Common myeloid progenitor, CD34-positive (primary cell): ENCODE measurements at regions not wholly inside any gene's neighbourhood (a gene's known extent, or its start where the extent isn't known, plus 50 kb on each side); places are given as distances from the start of the nearest gene placed in this dataset.
"Not testable (repeated sequence)": the region's sequence is repeated elsewhere in the genome, so short reads cannot be mapped to it uniquely, and the experiment has no call there.

Source experiments
- CTCF ChIA-PET: fragments of 350-600 bp; sonication (Branson Sonifier 250); formaldehyde crosslinking; loops from one replicate; lab custom pipeline; 2021; ENCODE audit warnings: antibody characterized with exemption; lab: Charles Lee
- POLR2A ChIA-PET: fragments of 350-600 bp; sonication (Branson Sonifier 250); formaldehyde crosslinking; loops from one replicate; lab custom pipeline; 2021; ENCODE audit warnings: antibody characterized with exemption; lab: Charles Lee
- DNase-seq, 3 donors: peaks; one replicate each; pipeline versions ENCODE4 v3.0.0 to v3.0.0-alpha.2; 2013
- H3K27ac ChIP-seq, 2 experiments: 1 replicate in 1 of 2; 2 replicates in 1 of 2; pipeline ENCODE4 v1.7.0; 2013; ENCODE audit warnings: inconsistent platforms in 2 of 2, low read length in 2 of 2, mild to moderate bottlenecking in 2 of 2, low read depth in 1 of 2, moderate library complexity in 1 of 2; ENCODE audit not compliant: severe bottlenecking in 2 of 2, insufficient read depth in 1 of 2, poor library complexity in 1 of 2
- H3K27me3 ChIP-seq, 5 experiments: replicated peaks in 2 of 5; 1 replicate in 3 of 5; 2 replicates in 2 of 5; pipeline versions ENCODE4 v1.6.1 to v1.7.0; 2013; ENCODE audit warnings: low read length in 4 of 5, mild to moderate bottlenecking in 2 of 5, moderate library complexity in 2 of 5, inconsistent platforms in 1 of 5; ENCODE audit not compliant: insufficient read depth in 5 of 5, control insufficient read depth in 4 of 5
- H3K36me3 ChIP-seq, 4 experiments: 1 replicate in 2 of 4; 2 replicates in 2 of 4; pipeline versions ENCODE4 v1.6.1 to v1.7.0; 2013; ENCODE audit warnings: low read length in 3 of 4, control low read depth in 1 of 4, mild to moderate bottlenecking in 1 of 4; ENCODE audit not compliant: control insufficient read depth in 4 of 4, insufficient read depth in 4 of 4
- H3K4me1 ChIP-seq, 4 experiments: 1 replicate in 3 of 4; 2 replicates in 1 of 4; pipeline versions ENCODE4 v1.6.1 to v1.7.1; 2013; ENCODE audit warnings: low read length in 3 of 4, mild to moderate bottlenecking in 3 of 4, control low read depth in 1 of 4, inconsistent platforms in 1 of 4, moderate library complexity in 1 of 4; ENCODE audit not compliant: control insufficient read depth in 4 of 4, insufficient read depth in 4 of 4; ENCODE audit errors: control extremely low read depth in 1 of 4
- H3K4me3 ChIP-seq, 7 experiments: 1 replicate in 4 of 7; 2 replicates in 3 of 7; pipeline versions ENCODE4 v1.5.1 to v1.7.0; 2013; ENCODE audit warnings: mild to moderate bottlenecking in 7 of 7, low read length in 6 of 7, moderate library complexity in 6 of 7, inconsistent platforms in 2 of 7, low read depth in 2 of 7, control low read depth in 1 of 7; ENCODE audit not compliant: insufficient read depth in 4 of 7, control insufficient read depth in 1 of 7; ENCODE audit errors: extremely low read depth in 1 of 7
- H3K9me3 ChIP-seq, 5 experiments: 1 replicate in 4 of 5; 2 replicates in 1 of 5; pipeline versions ENCODE4 v1.6.1 to v1.7.1; 2013; ENCODE audit warnings: low read length in 4 of 5, mild to moderate bottlenecking in 2 of 5, inconsistent platforms in 1 of 5, low read depth in 1 of 5, moderate library complexity in 1 of 5; ENCODE audit not compliant: control insufficient read depth in 4 of 5, insufficient read depth in 2 of 5; ENCODE audit errors: control extremely low read depth in 1 of 5
- WGBS: methylation state at CpG from one replicate; pipeline ENCODE4 v1.1.5; 2013; ENCODE audit not compliant: insufficient coverage; 5-methylcytosine and 5-hydroxymethylcytosine counted together

DNA sequence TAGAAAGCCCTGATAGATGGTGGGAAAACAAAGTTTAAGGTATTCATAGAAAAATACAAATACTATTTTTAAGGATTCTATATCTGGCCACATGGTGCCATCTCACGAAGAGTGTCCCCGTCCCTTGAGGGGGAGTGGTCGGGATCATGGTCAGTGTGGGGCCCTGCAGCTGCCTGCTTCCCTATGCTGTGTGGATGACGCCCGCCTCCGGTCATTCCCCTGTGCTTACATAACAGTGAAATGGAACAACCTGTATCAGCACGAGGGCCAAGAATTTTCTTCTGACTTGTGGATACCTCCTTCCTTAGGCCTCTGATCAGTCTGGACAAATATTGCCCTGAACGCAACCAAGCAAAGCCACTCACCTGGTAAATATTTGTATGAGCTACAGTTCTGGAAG lies 2724.1 kb upstream of the TPTE start:
- DNase-seq, POLR2A ChIA-PET, H3K4me1 ChIP-seq, CTCF ChIA-PET, H3K27ac ChIP-seq, H3K4me3 ChIP-seq, H3K27me3 ChIP-seq, H3K36me3 ChIP-seq, H3K9me3 ChIP-seq: not testable (repeated sequence)
- WGBS: no CpG with 5 or more reads among the region's 8 CpGs

DNA sequence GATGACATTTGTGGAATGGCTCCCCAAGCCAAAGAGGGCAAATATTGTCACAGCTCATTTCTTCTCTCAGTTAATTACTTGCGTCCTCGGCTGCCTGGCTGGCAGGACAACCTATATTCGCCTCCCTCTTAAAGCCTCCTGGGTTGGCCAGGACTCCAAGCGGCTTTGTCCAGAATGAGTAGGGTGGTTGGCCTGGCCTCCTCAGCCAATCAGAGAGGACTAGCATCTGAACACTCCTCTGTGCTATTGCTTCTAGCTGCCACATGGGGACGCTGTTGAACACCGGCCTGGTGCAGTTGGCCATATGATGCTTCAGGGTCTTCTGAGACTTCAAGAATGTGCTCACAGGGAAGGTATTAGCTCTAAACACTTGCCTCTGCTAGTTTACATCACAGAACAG lies 2722.9 kb upstream of the TPTE start:
- H3K4me3 ChIP-seq, DNase-seq, CTCF ChIA-PET, H3K27me3 ChIP-seq, H3K9me3 ChIP-seq, H3K27ac ChIP-seq, POLR2A ChIA-PET, H3K4me1 ChIP-seq, H3K36me3 ChIP-seq: not testable (repeated sequence)
- WGBS: no CpG with 5 or more reads among the region's 6 CpGs

- H3K9me3 ChIP-seq, H3K4me3 ChIP-seq, CTCF ChIA-PET, DNase-seq, H3K4me1 ChIP-seq, H3K27ac ChIP-seq, H3K36me3 ChIP-seq, H3K27me3 ChIP-seq, POLR2A ChIA-PET: not testable (repeated sequence)
- no CpG with 5 or more reads among the region's 5 CpGs for WGBS
Measured at GRCh38 chr21:7799697-7800096, 2721.7 kb upstream of the TPTE start.

- DNase-seq, CTCF ChIA-PET: not testable (repeated sequence)
- WGBS: no CpG with 5 or more reads among the region's 4 CpGs
Measured at GRCh38 chr21:7813475-7813874, 2707.9 kb upstream of the TPTE start.

GRCh38 chr21:7817013-7817412 lies 2704.4 kb upstream of the TPTE start:
- DNase-seq, H3K36me3 ChIP-seq, H3K9me3 ChIP-seq, CTCF ChIA-PET, H3K27me3 ChIP-seq, POLR2A ChIA-PET, H3K4me1 ChIP-seq, H3K4me3 ChIP-seq, H3K27ac ChIP-seq: not testable (repeated sequence)
- no CpG with 5 or more reads among the region's 8 CpGs for WGBS

More at GRCh38 chr21:7813475-7813874, 2707.9 kb upstream of the TPTE start:
- H3K27ac ChIP-seq, H3K4me1 ChIP-seq, H3K9me3 ChIP-seq, H3K4me3 ChIP-seq, H3K36me3 ChIP-seq, H3K27me3 ChIP-seq, POLR2A ChIA-PET: not testable (repeated sequence)

- CTCF ChIA-PET, POLR2A ChIA-PET: not testable (repeated sequence)
- no CpG with 5 or more reads among the region's 16 CpGs for WGBS
Measured at GRCh38 chr21:7819301-7819700, 2702.1 kb upstream of the TPTE start.

DNA sequence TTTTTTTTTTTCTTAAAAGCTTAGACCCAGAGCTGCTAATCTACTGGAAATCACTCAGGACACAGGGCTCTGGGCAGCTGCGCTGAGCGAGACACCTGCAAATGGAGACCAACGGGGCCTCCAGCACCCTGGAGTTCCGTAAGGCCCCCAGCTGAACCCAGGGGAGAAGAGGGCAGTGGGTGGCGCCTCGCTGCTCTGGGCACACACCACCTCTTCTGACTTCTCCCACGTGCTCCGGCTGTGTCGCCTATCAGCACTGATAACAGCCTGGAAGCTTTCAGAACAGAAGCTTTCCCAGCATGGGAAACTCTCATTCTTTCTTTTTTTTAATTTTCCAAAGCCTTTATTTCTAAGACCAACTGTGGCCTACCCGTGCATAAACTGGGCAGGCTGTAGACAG lies 2695.8 kb upstream of the TPTE start:
- DNase-seq, H3K36me3 ChIP-seq, H3K9me3 ChIP-seq, H3K27me3 ChIP-seq, H3K4me3 ChIP-seq, POLR2A ChIA-PET, CTCF ChIA-PET, H3K27ac ChIP-seq, H3K4me1 ChIP-seq: not testable (repeated sequence)
- WGBS: no CpG with 5 or more reads among the region's 10 CpGs

More at GRCh38 chr21:7819301-7819700, 2702.1 kb upstream of the TPTE start:
- not testable (repeated sequence) for H3K27me3 ChIP-seq, H3K4me1 ChIP-seq, DNase-seq, H3K9me3 ChIP-seq, H3K36me3 ChIP-seq, H3K4me3 ChIP-seq, H3K27ac ChIP-seq
